K562 (cell line): ENCODE measurements at regions not wholly inside any gene's neighbourhood (a gene's known extent, or its start where the extent isn't known, plus 50 kb on each side); places are given as distances from the start of the nearest gene placed in this dataset.

Source experiments
- ATAC-seq: fragments of 200-7000 bp; cut with Tn5 transposase; 3 replicates; pipeline ENCODE4 v1.9.1; 2020; ENCODE audit warnings: moderate library complexity
- BruUV-seq: library from RNA; stranded (reverse); fragments of 400-500 nt; replicated peaks from 2 replicates; lab custom pipeline; 2021; lab: Mats Ljungman, UMichigan
- CTCF ChIA-PET: fragments of 300-600 bp; formaldehyde crosslinking; extraction: SDS; loops from one replicate; lab custom pipeline; 2021; ENCODE audit warnings: low intra/inter-chr PET ratio; lab: Yijun Ruan, JAX
- POLR2A ChIA-PET: fragments of 300-600, 350-650 bp; sonication (Branson Sonifier 250); formaldehyde crosslinking; extraction: SDS; loops from one replicate; lab custom pipeline; 2021; ENCODE audit warnings: antibody characterized with exemption, inconsistent platforms; lab: Yijun Ruan, JAX
- DNase-seq, 4 experiments: peaks; one replicate each; pipeline versions ENCODE4 v3.0.0 to v3.0.0-alpha.2; 2011 to 2018; ENCODE audit warnings: low spot score in 3 of 4, mixed read lengths in 3 of 4; ENCODE audit errors: extremely low read depth in 1 of 4
- FAIRE-seq: peaks from 2 replicates; lab custom pipeline; 2011; peaks lifted over from hg19 to GRCh38; lab: Jason Lieb, UNC
- H2AFZ ChIP-seq: 2 replicates; pipeline ENCODE4 v1.6.0; 2011; ENCODE audit warnings: low read depth, low read length, control low read depth, inconsistent platforms
- H3K27ac ChIP-seq: fragments of 200-600 bp; 3 replicates; pipeline ENCODE4 v1.8.0; 2011; ENCODE audit warnings: low read depth, mild to moderate bottlenecking, control low read depth, inconsistent platforms, low read length, moderate library complexity, mixed read lengths; ENCODE audit errors: extremely low read depth
- H3K27me3 ChIP-seq, 2 experiments: fragments of 300-600 bp in 1 of 2; 2 replicates in 1 of 2; 3 replicates in 1 of 2; pipeline versions ENCODE4 v1.6.0 to v1.8.0; 2011; ENCODE audit warnings: inconsistent platforms in 2 of 2, low read length in 2 of 2, mild to moderate bottlenecking in 1 of 2, mixed read lengths in 1 of 2, moderate library complexity in 1 of 2; ENCODE audit not compliant: control insufficient read depth in 2 of 2, insufficient read depth in 2 of 2
- H3K36me3 ChIP-seq: fragments of 300-600 bp; 3 replicates; pipeline ENCODE4 v1.8.0; 2011; ENCODE audit warnings: mild to moderate bottlenecking, low read length, inconsistent platforms; ENCODE audit not compliant: control insufficient read depth, insufficient read depth
- H3K4me1 ChIP-seq, 2 experiments: fragments of 200-600 bp in 1 of 2; replicated peaks in 1 of 2; 2 replicates in 1 of 2; 3 replicates in 1 of 2; pipeline versions ENCODE4 v1.5.1 to v1.8.0; 2011; ENCODE audit warnings: inconsistent platforms in 2 of 2, low read length in 2 of 2, mild to moderate bottlenecking in 1 of 2, mixed read lengths in 1 of 2, moderate library complexity in 1 of 2; ENCODE audit not compliant: control insufficient read depth in 2 of 2, insufficient read depth in 2 of 2
- H3K4me2 ChIP-seq: 2 replicates; pipeline ENCODE4 v1.6.1; 2011; ENCODE audit warnings: low read length, control low read depth, inconsistent platforms, mixed read lengths; ENCODE audit not compliant: insufficient read depth
- H3K4me3 ChIP-seq: fragments of 200-600 bp; sonication (generic), shearing (Covaris generic); 2 replicates; pipeline ENCODE4 v1.5.1; 2016; ENCODE audit warnings: control low read depth, inconsistent platforms
- H3K79me2 ChIP-seq: fragments of 200-600 bp; 3 replicates; pipeline ENCODE4 v1.8.0; 2011; ENCODE audit warnings: low read length, inconsistent platforms; ENCODE audit not compliant: control insufficient read depth, insufficient read depth
- H3K9ac ChIP-seq, 2 experiments: 2 replicates each; pipeline versions ENCODE4 v1.6.0 to v1.6.1; 2011; ENCODE audit warnings: low read depth in 2 of 2, low read length in 2 of 2, control low read depth in 1 of 2, inconsistent platforms in 1 of 2, mild to moderate bottlenecking in 1 of 2, mixed read lengths in 1 of 2; ENCODE audit not compliant: insufficient read depth in 1 of 2
- H3K9me1 ChIP-seq: one replicate; pipeline ENCODE4 v1.6.0; 2011; ENCODE audit warnings: inconsistent platforms, mild to moderate bottlenecking, low read length, moderate library complexity; ENCODE audit not compliant: control insufficient read depth, insufficient read depth
- H3K9me3 ChIP-seq: replicated peaks from 2 replicates; pipeline ENCODE4 v1.5.1; 2011; ENCODE audit warnings: low read depth, low read length, inconsistent platforms; ENCODE audit not compliant: control insufficient read depth, insufficient read depth
- H4K20me1 ChIP-seq: replicated peaks from 2 replicates; pipeline ENCODE4 v1.6.1; 2011; ENCODE audit warnings: low read length, inconsistent platforms, mixed read lengths; ENCODE audit not compliant: control insufficient read depth, insufficient read depth
- GABPB2 ChIP-seq: fragments of 250-450 bp; sonication (Bioruptor Pico); conservative IDR thresholded peaks from 2 replicates; pipeline ENCODE4 v1.5.1; 2021; ENCODE audit warnings: mild to moderate bottlenecking
- GTF2F1 ChIP-seq: IDR thresholded peaks from 2 replicates; pipeline ENCODE4 v1.6.1; 2011; ENCODE audit warnings: low read depth, low read length, improper control_type of control experiment
- PML ChIP-seq: IDR thresholded peaks from 2 replicates; pipeline ENCODE4 v1.6.1; 2012; ENCODE audit warnings: low read length, inconsistent platforms
- POLR2AphosphoS2 ChIP-seq: IDR thresholded peaks from 2 replicates; pipeline ENCODE4 v1.6.1; 2012; ENCODE audit warnings: low read length, improper control_type of control experiment
- PTTG1 ChIP-seq: fragments of 450-650 bp; IDR thresholded peaks from 2 replicates; pipeline ENCODE4 v1.6.1; 2016; ENCODE audit warnings: low read depth, mild to moderate bottlenecking, missing genetic modification characterization, missing compliant biosample characterization
- TAF15 ChIP-seq: fragments of 200-400 bp; formaldehyde crosslinking; IDR thresholded peaks from 2 replicates; pipeline ENCODE4 v1.6.1; 2017; ENCODE audit warnings: mild to moderate bottlenecking, low read depth, low read length, moderate library complexity
- WGBS: fragments of 100-300 bp; shearing (Covaris generic); methylation state at CpG from one replicate; pipeline ENCODE4 v1.1.6; 2016; ENCODE audit warnings: low coverage, mixed read lengths; ENCODE audit not compliant: insufficient coverage; ENCODE audit errors: missing lambda C conversion rate; 5-methylcytosine and 5-hydroxymethylcytosine counted together
- in situ Hi-C: fragments of 300-500 bp; cut with MboI; formaldehyde crosslinking; loops from 4 replicates; pipeline ENCODE4 v1.15.0; 2018; ENCODE audit warnings: inconsistent platforms, mixed read lengths
- intact Hi-C: fragments of 100-400 bp; cut with micrococcal nuclease; formaldehyde crosslinking; loops from 2 replicates; pipeline ENCODE4 v1.14.2; 2022
- TF ChIP-seq, protein P1 (sequence below): fragments of 450-650 bp; IDR thresholded peaks from 2 replicates; pipeline ENCODE4 v1.6.1; 2018; ENCODE audit not compliant: partially characterized antibody
- TF ChIP-seq, protein P2 (sequence below): sonication (generic); formaldehyde crosslinking; IDR thresholded peaks from 2 replicates; pipeline ENCODE4 v1.8.1; 2023; ENCODE audit warnings: mild to moderate bottlenecking, missing genetic modification reagents, moderate library complexity

DNA sequence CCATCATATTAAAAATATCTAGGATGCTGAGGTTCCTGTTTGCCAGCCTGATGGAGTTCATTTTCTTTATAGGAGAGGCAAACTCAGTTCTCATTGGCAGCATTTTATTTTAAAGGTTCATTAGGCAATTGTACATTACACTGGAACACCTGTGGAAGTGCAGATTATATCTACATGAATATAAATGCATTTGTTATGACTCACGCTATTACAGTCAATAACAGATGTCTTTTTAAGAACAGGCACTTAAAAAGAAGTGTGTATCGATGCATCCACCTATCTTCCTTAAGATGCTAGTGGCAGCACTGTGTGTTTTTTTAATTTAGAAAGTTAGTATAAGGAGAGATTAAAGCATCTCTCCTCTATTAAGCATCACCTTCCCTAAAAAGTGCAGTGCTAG, 276.5 kb downstream of the PRDM2 start (continued):
- no peak for TF ChIP-seq GABPB2 (CRISPR knock-in tag)
- TF ChIP-seq PTTG1, result no peak
- TF ChIP-seq TAF15, result no peak

DNA sequence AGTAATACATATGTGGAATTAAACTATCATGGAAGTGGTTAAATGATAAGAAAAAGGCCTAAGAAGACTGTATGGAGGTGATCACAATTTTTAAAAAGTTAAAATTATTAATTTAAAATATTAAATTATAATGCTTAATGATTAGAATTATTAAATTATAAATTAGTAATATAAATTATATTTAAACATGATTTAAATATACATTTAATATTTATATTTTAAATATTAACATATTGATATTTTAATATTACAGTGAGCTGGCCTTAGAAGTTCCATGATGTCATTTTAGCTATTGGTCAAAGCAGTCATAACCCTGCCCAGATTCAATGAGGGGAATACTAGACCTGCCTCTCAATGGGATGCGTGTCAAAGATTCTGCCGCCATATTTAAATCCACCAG, 281.2 kb downstream of the PRDM2 start:
- Histone ChIP-seq H3K9ac (no peak overlapping the region), H3K27ac (no peak overlapping the region), H3K79me2 (no peaks in the 10 kb centered on the region), H3K9me1 (no peaks in the 10 kb centered on the region), H3K4me2 (no peak overlapping the region), H4K20me1 (no peaks in the 10 kb centered on the region), H3K4me3 (no peak overlapping the region), H2AFZ (no peak overlapping the region), H3K27me3 (peaks cover 0 to 2% of the 10 kb centered on the region in 2 experiments; a peak in 1 of 5 replicates), H3K9me3 (no peaks in the 10 kb centered on the region), H3K4me1 (peaks cover 0 to 6% of the 10 kb centered on the region in 2 experiments; a peak in 1 of 5 replicates), H3K36me3 (no peaks in the 10 kb centered on the region)
- ChIA-PET POLR2A (interaction anchor here (1.8 kb wide), 1 partner anchor 10 kb away, joined by 6 read pairs; no protein-coding TSS in a partner anchor), CTCF (no interaction called here)
- FAIRE-seq (no peak), ATAC-seq (no peak), DNase-seq (no peak)
- intact Hi-C loops, result no loop called here
- in situ Hi-C loops, result no loop called here
- 26% methylated on average over 2 of the region's 2 CpGs for WGBS
- BruUV-seq, result no TSS peak
- TF ChIP-seq POLR2AphosphoS2, result no peak
- TF ChIP-seq PML, result no peak
- TF ChIP-seq, protein P1, sequence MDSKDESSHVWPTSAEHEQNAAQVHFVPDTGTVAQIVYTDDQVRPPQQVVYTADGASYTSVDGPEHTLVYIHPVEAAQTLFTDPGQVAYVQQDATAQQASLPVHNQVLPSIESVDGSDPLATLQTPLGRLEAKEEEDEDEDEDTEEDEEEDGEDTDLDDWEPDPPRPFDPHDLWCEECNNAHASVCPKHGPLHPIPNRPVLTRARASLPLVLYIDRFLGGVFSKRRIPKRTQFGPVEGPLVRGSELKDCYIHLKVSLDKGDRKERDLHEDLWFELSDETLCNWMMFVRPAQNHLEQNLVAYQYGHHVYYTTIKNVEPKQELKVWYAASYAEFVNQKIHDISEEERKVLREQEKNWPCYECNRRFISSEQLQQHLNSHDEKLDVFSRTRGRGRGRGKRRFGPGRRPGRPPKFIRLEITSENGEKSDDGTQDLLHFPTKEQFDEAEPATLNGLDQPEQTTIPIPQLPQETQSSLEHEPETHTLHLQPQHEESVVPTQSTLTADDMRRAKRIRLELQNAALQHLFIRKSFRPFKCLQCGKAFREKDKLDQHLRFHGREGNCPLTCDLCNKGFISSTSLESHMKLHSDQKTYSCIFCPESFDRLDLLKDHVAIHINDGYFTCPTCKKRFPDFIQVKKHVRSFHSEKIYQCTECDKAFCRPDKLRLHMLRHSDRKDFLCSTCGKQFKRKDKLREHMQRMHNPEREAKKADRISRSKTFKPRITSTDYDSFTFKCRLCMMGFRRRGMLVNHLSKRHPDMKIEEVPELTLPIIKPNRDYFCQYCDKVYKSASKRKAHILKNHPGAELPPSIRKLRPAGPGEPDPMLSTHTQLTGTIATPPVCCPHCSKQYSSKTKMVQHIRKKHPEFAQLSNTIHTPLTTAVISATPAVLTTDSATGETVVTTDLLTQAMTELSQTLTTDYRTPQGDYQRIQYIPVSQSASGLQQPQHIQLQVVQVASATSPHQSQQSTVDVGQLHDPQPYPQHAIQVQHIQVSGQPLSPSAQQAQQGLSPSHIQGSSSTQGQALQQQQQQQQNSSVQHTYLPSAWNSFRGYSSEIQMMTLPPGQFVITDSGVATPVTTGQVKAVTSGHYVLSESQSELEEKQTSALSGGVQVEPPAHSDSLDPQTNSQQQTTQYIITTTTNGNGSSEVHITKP, result no peak
- TF ChIP-seq, protein P2, sequence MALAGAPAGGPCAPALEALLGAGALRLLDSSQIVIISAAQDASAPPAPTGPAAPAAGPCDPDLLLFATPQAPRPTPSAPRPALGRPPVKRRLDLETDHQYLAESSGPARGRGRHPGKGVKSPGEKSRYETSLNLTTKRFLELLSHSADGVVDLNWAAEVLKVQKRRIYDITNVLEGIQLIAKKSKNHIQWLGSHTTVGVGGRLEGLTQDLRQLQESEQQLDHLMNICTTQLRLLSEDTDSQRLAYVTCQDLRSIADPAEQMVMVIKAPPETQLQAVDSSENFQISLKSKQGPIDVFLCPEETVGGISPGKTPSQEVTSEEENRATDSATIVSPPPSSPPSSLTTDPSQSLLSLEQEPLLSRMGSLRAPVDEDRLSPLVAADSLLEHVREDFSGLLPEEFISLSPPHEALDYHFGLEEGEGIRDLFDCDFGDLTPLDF (CRISPR knock-in tag), result no peak
- TF ChIP-seq GTF2F1, result no peak
